BJ (cell line): ENCODE measurements at regions not wholly inside any gene's neighbourhood (a gene's known extent, or its start where the extent isn't known, plus 50 kb on each side); places are given as distances from the start of the nearest gene placed in this dataset.

Experiments
- CTCF ChIA-PET: fragments of 350-600 bp; formaldehyde crosslinking; extraction: SDS; loops from one replicate; lab custom pipeline; 2021; ENCODE audit warnings: antibody characterized with exemption, inconsistent platforms; lab: Yijun Ruan, JAX
- POLR2A ChIA-PET: fragments of 300-600 bp; sonication (Branson Sonifier 250); formaldehyde crosslinking; extraction: SDS; loops from one replicate; lab custom pipeline; 2021; ENCODE audit warnings: antibody characterized with exemption; lab: Charles Lee
- DNase-seq: peaks from one replicate; pipeline ENCODE4 v3.0.0-alpha.2; 2011; ENCODE audit warnings: low read depth
- H3K27me3 ChIP-seq: 2 replicates; pipeline ENCODE4 v1.6.0; 2011; ENCODE audit warnings: low read length; ENCODE audit not compliant: control insufficient read depth, insufficient read depth
- H3K36me3 ChIP-seq: 2 replicates; pipeline ENCODE4 v1.5.1; 2011; ENCODE audit warnings: low read length; ENCODE audit not compliant: control insufficient read depth, insufficient read depth
- H3K4me3 ChIP-seq: 2 replicates; pipeline ENCODE4 v1.5.1; 2011; ENCODE audit warnings: low read depth, mild to moderate bottlenecking, control low read depth, low read length
- TF ChIP-seq, protein P1 (sequence below): IDR thresholded peaks from 2 replicates; pipeline ENCODE4 v1.5.1; 2011; ENCODE audit warnings: low read depth, mild to moderate bottlenecking, control low read depth, inconsistent platforms, low read length, moderate library complexity; ENCODE audit not compliant: insufficient read depth

DNA sequence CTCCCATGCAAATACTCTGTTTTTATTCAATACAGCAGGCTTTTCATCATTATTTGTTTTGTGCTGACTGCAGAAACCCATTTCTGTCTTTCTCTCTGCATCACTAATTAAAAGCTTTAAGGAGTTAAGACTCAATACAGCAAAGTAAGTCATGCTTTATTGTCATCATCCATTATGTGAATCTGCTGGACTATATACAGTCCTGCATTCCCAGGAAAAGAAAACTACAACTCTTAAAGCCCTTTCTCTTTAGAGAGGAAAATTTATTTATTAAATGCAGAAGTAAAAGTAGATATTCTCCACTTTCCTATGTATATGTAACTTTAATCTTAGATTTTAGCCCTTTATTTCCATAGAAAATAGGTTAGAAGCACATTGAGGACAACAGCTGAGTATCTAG, 706.6 kb upstream of the RGMB start:
- no peak for DNase-seq
- POLR2A ChIA-PET, result no interaction called here
- no peak overlapping the region for H3K4me3 ChIP-seq
- TF ChIP-seq, protein P1, sequence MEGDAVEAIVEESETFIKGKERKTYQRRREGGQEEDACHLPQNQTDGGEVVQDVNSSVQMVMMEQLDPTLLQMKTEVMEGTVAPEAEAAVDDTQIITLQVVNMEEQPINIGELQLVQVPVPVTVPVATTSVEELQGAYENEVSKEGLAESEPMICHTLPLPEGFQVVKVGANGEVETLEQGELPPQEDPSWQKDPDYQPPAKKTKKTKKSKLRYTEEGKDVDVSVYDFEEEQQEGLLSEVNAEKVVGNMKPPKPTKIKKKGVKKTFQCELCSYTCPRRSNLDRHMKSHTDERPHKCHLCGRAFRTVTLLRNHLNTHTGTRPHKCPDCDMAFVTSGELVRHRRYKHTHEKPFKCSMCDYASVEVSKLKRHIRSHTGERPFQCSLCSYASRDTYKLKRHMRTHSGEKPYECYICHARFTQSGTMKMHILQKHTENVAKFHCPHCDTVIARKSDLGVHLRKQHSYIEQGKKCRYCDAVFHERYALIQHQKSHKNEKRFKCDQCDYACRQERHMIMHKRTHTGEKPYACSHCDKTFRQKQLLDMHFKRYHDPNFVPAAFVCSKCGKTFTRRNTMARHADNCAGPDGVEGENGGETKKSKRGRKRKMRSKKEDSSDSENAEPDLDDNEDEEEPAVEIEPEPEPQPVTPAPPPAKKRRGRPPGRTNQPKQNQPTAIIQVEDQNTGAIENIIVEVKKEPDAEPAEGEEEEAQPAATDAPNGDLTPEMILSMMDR, result no peak
- no peaks in the 10 kb centered on the region for H3K36me3 ChIP-seq
- CTCF ChIA-PET, result no interaction called here
- H3K27me3 ChIP-seq, result no peaks in the 10 kb centered on the region

DNA sequence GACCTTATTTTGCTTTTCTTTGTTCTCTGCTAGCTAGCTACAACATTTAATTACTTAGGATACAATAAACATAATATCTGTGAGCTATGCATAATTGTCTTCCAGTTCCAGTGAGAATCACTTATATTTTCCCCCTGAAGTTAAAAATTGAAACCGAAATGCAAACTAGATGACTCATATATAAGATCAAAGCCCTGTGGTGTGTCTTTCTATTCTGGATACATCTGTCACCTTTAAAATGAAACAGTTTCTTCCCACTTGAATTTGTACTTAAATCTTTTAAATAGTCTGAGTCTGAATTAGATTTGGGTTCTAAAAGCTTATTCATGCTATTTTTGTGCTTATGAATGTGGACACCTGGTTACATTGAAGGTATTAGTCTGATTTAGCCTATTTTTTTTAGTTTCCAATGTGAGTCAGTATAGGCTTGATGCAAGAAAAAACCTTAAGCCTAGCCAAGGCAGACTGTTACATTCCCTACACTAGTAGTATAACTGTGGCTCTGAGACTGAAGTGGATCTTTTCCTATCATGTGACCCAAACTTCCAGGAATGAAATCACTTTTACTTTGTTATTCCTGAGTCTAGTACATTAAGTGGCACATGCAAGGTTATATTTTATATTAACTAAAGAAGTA, 703.5 kb upstream of the RGMB start:
- ChIA-PET POLR2A (no interaction called here), CTCF (no interaction called here)
- Histone ChIP-seq H3K4me3 (no peak overlapping the region), H3K27me3 (no peaks in the 10 kb centered on the region), H3K36me3 (no peaks in the 10 kb centered on the region)
- TF ChIP-seq, protein P1, result no peak
- DNase-seq, result no peak

DNA sequence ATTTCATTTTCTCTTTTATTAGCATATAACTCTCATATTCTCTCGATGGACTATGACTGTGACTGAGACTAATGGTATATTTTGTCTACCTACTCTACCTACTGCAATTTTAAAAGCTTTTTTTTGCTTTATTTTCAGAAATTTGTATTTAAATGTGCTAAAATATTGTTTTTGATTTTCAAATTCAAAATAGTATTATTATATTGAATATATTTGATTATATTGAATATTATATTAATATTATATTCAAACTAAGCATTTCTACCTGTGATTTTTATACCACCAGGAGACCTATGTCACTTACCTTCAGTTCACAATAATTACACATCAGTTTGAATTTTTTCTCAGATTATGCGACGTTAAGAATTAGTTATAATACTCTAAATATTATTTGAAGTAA, 700.5 kb upstream of the RGMB start:
- Histone ChIP-seq H3K4me3 (no peak overlapping the region), H3K27me3 (no peaks in the 10 kb centered on the region), H3K36me3 (no peaks in the 10 kb centered on the region)
- DNase-seq, result no peak
- ChIA-PET CTCF (interaction anchor here (0.6 kb wide), 1 partner anchor 646 kb away, joined by 4 read pairs; no protein-coding TSS in a partner anchor), POLR2A (no interaction called here)
- TF ChIP-seq, protein P1, result no peak

DNA sequence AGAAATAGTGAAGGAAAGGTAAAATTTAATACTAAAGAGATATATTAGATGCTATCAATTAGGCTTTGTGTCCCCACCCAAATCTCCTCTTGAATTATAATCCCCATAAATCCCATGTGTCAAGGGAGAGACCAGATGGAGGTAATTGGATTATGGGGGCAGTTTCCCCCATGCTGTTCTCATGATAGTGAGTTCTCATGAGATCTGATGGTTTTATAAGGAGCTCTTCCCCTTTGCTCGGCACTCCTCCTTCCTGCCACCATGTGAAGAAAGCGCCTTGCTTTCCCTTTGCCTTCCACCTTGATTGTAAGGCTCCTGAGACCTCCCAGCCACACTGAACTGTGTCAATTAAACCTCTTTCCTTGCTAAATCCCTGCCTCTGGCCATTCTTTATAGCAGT, 697.0 kb upstream of the RGMB start:
- TF ChIP-seq, protein P1, result no peak
- Histone ChIP-seq H3K27me3 (no peaks in the 10 kb centered on the region), H3K36me3 (no peaks in the 10 kb centered on the region), H3K4me3 (no peak overlapping the region)
- ChIA-PET POLR2A (no interaction called here), CTCF (interaction anchor here (0.6 kb wide), 1 partner anchor 291 kb away, joined by 4 read pairs; no protein-coding TSS in a partner anchor)
- no peak for DNase-seq

DNA sequence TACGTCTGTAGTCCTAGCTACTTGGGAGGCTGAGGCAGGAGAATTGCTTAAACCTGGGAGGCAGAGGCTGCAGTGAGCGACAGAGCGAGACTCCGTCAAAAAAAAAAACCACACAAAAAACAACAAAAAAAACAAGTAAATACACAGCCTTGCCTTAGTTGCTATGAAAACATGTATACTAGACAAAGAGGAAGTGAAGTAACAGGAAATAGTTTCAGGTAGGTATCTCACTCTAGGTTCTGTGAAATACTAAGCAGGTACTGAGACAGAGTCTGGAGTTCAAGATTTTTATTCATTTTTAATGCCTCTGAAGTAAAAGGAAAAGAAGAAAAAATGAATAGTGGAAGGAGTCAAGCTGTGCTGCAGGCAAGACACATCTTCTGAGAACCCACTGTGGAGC, 687.9 kb upstream of the RGMB start:
- Histone ChIP-seq H3K36me3 (no peaks in the 10 kb centered on the region), H3K4me3 (no peak overlapping the region), H3K27me3 (no peaks in the 10 kb centered on the region)
- ChIA-PET CTCF (no interaction called here), POLR2A (no interaction called here)
- no peak for DNase-seq
- TF ChIP-seq, protein P1, result no peak
